ENCODE measurements at regions not wholly inside any gene's neighbourhood (a gene's known extent, or its start where the extent isn't known, plus 50 kb on each side); places are given as distances from the start of the nearest gene placed in this dataset.

DNA sequence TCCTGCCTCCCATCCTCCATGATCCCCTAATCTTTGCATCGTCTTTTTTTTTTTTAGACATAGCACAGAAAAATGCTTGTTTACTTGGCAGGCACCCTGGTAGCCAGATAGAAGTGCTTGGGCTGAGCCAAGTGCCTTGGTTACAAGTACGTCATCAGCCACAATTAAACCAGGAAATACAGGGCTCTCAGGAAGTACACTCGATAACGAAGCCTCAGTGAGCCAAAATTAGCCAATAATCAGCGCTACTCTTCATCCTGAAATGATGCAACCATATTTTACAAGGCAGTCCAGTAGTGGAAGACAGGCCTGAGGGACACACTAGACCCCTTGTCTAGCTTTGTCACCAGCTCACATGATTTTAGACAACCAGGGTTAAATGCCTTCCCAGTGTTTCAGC lies 194.0 kb upstream of the NBEA start:
- no peaks in the 10 kb centered on the region for H3K27me3 ChIP-seq (ENCODE audit: insufficient read depth, low read length)
- no peak overlapping the region for H3K4me3 ChIP-seq (replicated peaks in 1 of 2; ENCODE audit: low read depth in 1 of 2, low read length in 2 of 2)
- no TSS peak for BruUV-seq (replicated peaks)
- ChIA-PET POLR2A (no interaction called here), RAD21 (ENCODE audit: low non-redundant PET in 1 of 2, low total read pairs in 2 of 2, uncharacterized antibody in 2 of 2, unreplicated experiment in 2 of 2) (no interaction called here), CTCF (no interaction called here)
- H3K27ac ChIP-seq (ENCODE audit: low read depth, low read length) = no peak overlapping the region
- no peak for ATAC-seq
- TF ChIP-seq ELF1 (IDR thresholded peaks at IDR 0.05; ENCODE audit: borderline replicate concordance, low read depth) = no peak
- no peak for TF ChIP-seq YY1 (IDR thresholded peaks at IDR 0.05; ENCODE audit: extremely low read depth, insufficient replicate concordance, low read depth, low read length)
- no peak for TF ChIP-seq FOSL1 (IDR thresholded peaks at IDR 0.05; ENCODE audit: low read depth)
- no peak for TF ChIP-seq CBX3 (IDR thresholded peaks at IDR 0.05; ENCODE audit: low read depth)
- no peak for TF ChIP-seq TCF7L2 (IDR thresholded peaks at IDR 0.05; ENCODE audit: borderline replicate concordance, extremely low read depth, insufficient read depth, insufficient read length)
- TF ChIP-seq RAD21 (IDR thresholded peaks at IDR 0.05; ENCODE audit: low read depth) = no peak
- TF ChIP-seq, protein P1, sequence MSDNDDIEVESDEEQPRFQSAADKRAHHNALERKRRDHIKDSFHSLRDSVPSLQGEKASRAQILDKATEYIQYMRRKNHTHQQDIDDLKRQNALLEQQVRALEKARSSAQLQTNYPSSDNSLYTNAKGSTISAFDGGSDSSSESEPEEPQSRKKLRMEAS (IDR thresholded peaks at IDR 0.05) = no peak
- TF ChIP-seq EZH2 (IDR thresholded peaks at IDR 0.05) = no peak
- TF ChIP-seq SRF (IDR thresholded peaks at IDR 0.05; ENCODE audit: low read depth) = no peak
- no peak for TF ChIP-seq POLR2A (IDR thresholded peaks at IDR 0.05; ENCODE audit: borderline replicate concordance, extremely low read depth, insufficient read depth, insufficient read length)
- no peak for TF ChIP-seq POLR2AphosphoS5 (IDR thresholded peaks at IDR 0.05; ENCODE audit: low read depth, low read length)
- no peak for TF ChIP-seq SIN3A (IDR thresholded peaks at IDR 0.05; ENCODE audit: low read depth)
- TF ChIP-seq, protein P2, sequence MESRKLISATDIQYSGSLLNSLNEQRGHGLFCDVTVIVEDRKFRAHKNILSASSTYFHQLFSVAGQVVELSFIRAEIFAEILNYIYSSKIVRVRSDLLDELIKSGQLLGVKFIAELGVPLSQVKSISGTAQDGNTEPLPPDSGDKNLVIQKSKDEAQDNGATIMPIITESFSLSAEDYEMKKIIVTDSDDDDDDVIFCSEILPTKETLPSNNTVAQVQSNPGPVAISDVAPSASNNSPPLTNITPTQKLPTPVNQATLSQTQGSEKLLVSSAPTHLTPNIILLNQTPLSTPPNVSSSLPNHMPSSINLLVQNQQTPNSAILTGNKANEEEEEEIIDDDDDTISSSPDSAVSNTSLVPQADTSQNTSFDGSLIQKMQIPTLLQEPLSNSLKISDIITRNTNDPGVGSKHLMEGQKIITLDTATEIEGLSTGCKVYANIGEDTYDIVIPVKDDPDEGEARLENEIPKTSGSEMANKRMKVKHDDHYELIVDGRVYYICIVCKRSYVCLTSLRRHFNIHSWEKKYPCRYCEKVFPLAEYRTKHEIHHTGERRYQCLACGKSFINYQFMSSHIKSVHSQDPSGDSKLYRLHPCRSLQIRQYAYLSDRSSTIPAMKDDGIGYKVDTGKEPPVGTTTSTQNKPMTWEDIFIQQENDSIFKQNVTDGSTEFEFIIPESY (IDR thresholded peaks at IDR 0.05; ENCODE audit: extremely low read depth, insufficient replicate concordance, low read length) = no peak
- TF ChIP-seq SP1 (IDR thresholded peaks at IDR 0.05; ENCODE audit: low read depth) = no peak
- TF ChIP-seq, protein P3, sequence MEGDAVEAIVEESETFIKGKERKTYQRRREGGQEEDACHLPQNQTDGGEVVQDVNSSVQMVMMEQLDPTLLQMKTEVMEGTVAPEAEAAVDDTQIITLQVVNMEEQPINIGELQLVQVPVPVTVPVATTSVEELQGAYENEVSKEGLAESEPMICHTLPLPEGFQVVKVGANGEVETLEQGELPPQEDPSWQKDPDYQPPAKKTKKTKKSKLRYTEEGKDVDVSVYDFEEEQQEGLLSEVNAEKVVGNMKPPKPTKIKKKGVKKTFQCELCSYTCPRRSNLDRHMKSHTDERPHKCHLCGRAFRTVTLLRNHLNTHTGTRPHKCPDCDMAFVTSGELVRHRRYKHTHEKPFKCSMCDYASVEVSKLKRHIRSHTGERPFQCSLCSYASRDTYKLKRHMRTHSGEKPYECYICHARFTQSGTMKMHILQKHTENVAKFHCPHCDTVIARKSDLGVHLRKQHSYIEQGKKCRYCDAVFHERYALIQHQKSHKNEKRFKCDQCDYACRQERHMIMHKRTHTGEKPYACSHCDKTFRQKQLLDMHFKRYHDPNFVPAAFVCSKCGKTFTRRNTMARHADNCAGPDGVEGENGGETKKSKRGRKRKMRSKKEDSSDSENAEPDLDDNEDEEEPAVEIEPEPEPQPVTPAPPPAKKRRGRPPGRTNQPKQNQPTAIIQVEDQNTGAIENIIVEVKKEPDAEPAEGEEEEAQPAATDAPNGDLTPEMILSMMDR (IDR thresholded peaks at IDR 0.05 in 2 of 3, conservative IDR thresholded peaks at IDR 0.05 in 1 of 3; ENCODE audit: borderline replicate concordance in 1 of 3, insufficient read depth in 1 of 3, low read depth in 2 of 3, low read length in 2 of 3) = no peak
- no peak for TF ChIP-seq ZFX (IDR thresholded peaks at IDR 0.05)
- no peak for TF ChIP-seq ZNF274 (IDR thresholded peaks at IDR 0.05; ENCODE audit: low read depth, low read length)
- DNase-seq (ENCODE audit: low read depth, low spot score) = no peak
- H3K36me3 ChIP-seq (ENCODE audit: control insufficient read depth in 1 of 2, insufficient read depth in 2 of 2, low read length in 2 of 2) = no peaks in the 10 kb centered on the region
- H3K4me2 ChIP-seq (ENCODE audit: low read length) = no peak overlapping the region
- H3K9me3 ChIP-seq (ENCODE audit: control insufficient read depth in 1 of 2, insufficient read depth in 1 of 2, low read depth in 1 of 2, low read length in 2 of 2) = no peaks in the 10 kb centered on the region
- no peaks in the 10 kb centered on the region for H3K9me2 ChIP-seq (ENCODE audit: insufficient read depth)
- H4K20me1 ChIP-seq (ENCODE audit: insufficient read depth) = no peaks in the 10 kb centered on the region
- H3K79me2 ChIP-seq (ENCODE audit: insufficient read depth, low read length) = no peaks in the 10 kb centered on the region
- H3K4me1 ChIP-seq (ENCODE audit: control insufficient read depth in 1 of 2, insufficient read depth in 2 of 2, low read length in 2 of 2) = no peaks in the 10 kb centered on the region
- H2AFZ ChIP-seq (ENCODE audit: low read depth, low read length, poor library complexity, severe bottlenecking) = no peak overlapping the region
- intact Hi-C loops (cut with micrococcal nuclease) = no loop called here
- no peak overlapping the region for H3K9ac ChIP-seq (ENCODE audit: low read length)
